HepG2 (cell line): ENCODE measurements at regions not wholly inside any gene's neighbourhood (a gene's known extent, or its start where the extent isn't known, plus 50 kb on each side); places are given as distances from the start of the nearest gene placed in this dataset.

Experiments used
- ATAC-seq: fragments of 200-7000 bp; cut with Tn5 transposase; 3 replicates; pipeline ENCODE4 v1.9.1; 2020; ENCODE audit warnings: mild to moderate bottlenecking, moderate library complexity
- BruUV-seq: library from RNA; stranded (reverse); fragments of 400-500 nt; replicated peaks from 2 replicates; lab custom pipeline; 2021; lab: Mats Ljungman, UMichigan
- CTCF ChIA-PET: fragments of 300-600 bp; formaldehyde crosslinking; extraction: SDS; loops from one replicate; lab custom pipeline; 2021; ENCODE audit warnings: low total read pairs, inconsistent platforms, low intra/inter-chr PET ratio; lab: Yijun Ruan, JAX
- POLR2A ChIA-PET: fragments of 350-600 bp; sonication (Branson Sonifier 250); formaldehyde crosslinking; loops from one replicate; lab custom pipeline; 2020; ENCODE audit warnings: antibody characterized with exemption, inconsistent platforms; lab: Yijun Ruan, JAX
- DNase-seq: peaks from one replicate; pipeline ENCODE4 v3.0.0-alpha.2; 2015; ENCODE audit warnings: low spot score
- FAIRE-seq: peaks from 3 replicates; lab custom pipeline; 2011; peaks lifted over from hg19 to GRCh38; lab: Jason Lieb, UNC
- H2AFZ ChIP-seq: one replicate; pipeline ENCODE4 v1.6.1; 2011; ENCODE audit warnings: low read length, inconsistent platforms
- H3K27ac ChIP-seq: fragments of 300-600 bp; 3 replicates; pipeline ENCODE4 v1.8.0; 2011; ENCODE audit warnings: mixed run types, mild to moderate bottlenecking, mixed read lengths, low read length, inconsistent platforms; ENCODE audit not compliant: insufficient read depth; ENCODE audit errors: extremely low read length
- H3K27me3 ChIP-seq, 2 experiments: fragments of 200-600 bp in 1 of 2; 2 replicates in 1 of 2; 3 replicates in 1 of 2; pipeline versions ENCODE4 v1.6.0 to v1.8.0; 2011; ENCODE audit warnings: low read length in 2 of 2, mild to moderate bottlenecking in 2 of 2, moderate library complexity in 2 of 2, inconsistent platforms in 1 of 2; ENCODE audit not compliant: insufficient read depth in 2 of 2, control insufficient read depth in 1 of 2
- H3K36me3 ChIP-seq, 2 experiments: fragments of 200-600 bp in 1 of 2; replicated peaks in 1 of 2; 2 replicates in 1 of 2; 3 replicates in 1 of 2; pipeline versions ENCODE4 v1.5.1 to v1.8.0; 2011; ENCODE audit warnings: low read length in 2 of 2, inconsistent platforms in 1 of 2; ENCODE audit not compliant: insufficient read depth in 2 of 2, control insufficient read depth in 1 of 2
- H3K4me1 ChIP-seq: 2 replicates; pipeline ENCODE4 v1.5.1; 2012; ENCODE audit warnings: low read length, inconsistent platforms; ENCODE audit not compliant: insufficient read depth
- H3K4me2 ChIP-seq: 2 replicates; pipeline ENCODE4 v1.6.0; 2011; ENCODE audit warnings: low read depth, low read length, inconsistent platforms
- H3K4me3 ChIP-seq, 3 experiments: fragments of 200-600 bp in 1 of 3; sonication (generic), shearing (Covaris generic) in 1 of 3; replicated peaks in 1 of 3; 2 replicates each; pipeline ENCODE4 v1.5.1; 2011 to 2016; ENCODE audit warnings: low read length in 3 of 3, inconsistent platforms in 2 of 3, low read depth in 2 of 3, mild to moderate bottlenecking in 2 of 3, control low read depth in 1 of 3, mixed read lengths in 1 of 3; ENCODE audit not compliant: insufficient read depth in 1 of 3
- H3K79me2 ChIP-seq: one replicate; pipeline ENCODE4 v1.6.1; 2011; ENCODE audit warnings: low read length, inconsistent platforms; ENCODE audit not compliant: insufficient read depth
- H3K9ac ChIP-seq: 2 replicates; pipeline ENCODE4 v1.6.0; 2011; ENCODE audit warnings: mild to moderate bottlenecking, low read depth, low read length, inconsistent platforms; ENCODE audit not compliant: insufficient read depth
- H3K9me3 ChIP-seq: 2 replicates; pipeline ENCODE4 v1.5.1; 2012; ENCODE audit warnings: mild to moderate bottlenecking, low read length
- H4K20me1 ChIP-seq: 2 replicates; pipeline ENCODE4 v1.6.0; 2011; ENCODE audit warnings: inconsistent platforms, mild to moderate bottlenecking, low read length, moderate library complexity; ENCODE audit not compliant: insufficient read depth
- MNT ChIP-seq: fragments of 450-650 bp; IDR thresholded peaks from 2 replicates; pipeline ENCODE4 v1.6.1; 2016
- NAIF1 ChIP-seq: sonication (generic); formaldehyde crosslinking; IDR thresholded peaks from 2 replicates; pipeline ENCODE4 v1.5.0; 2020; ENCODE audit warnings: mild to moderate bottlenecking, missing genetic modification reagents, borderline replicate concordance
- XBP1 ChIP-seq: sonication (generic); formaldehyde crosslinking; IDR thresholded peaks from 2 replicates; pipeline ENCODE4 v1.5.0; 2020; ENCODE audit warnings: missing genetic modification reagents
- ZBTB20 ChIP-seq: sonication (generic); formaldehyde crosslinking; IDR thresholded peaks from 2 replicates; pipeline ENCODE4 v1.8.1; 2023; ENCODE audit warnings: missing genetic modification reagents, low read depth, mild to moderate bottlenecking, borderline replicate concordance
- ZNF33B ChIP-seq: sonication (generic); formaldehyde crosslinking; IDR thresholded peaks from 2 replicates; pipeline ENCODE4 v1.5.1; 2020; ENCODE audit warnings: mild to moderate bottlenecking, missing genetic modification reagents
- ZNF589 ChIP-seq: sonication (generic); formaldehyde crosslinking; conservative IDR thresholded peaks from 2 replicates; pipeline ENCODE4 v1.8.0; 2022; ENCODE audit warnings: mild to moderate bottlenecking, moderate library complexity, missing genetic modification reagents
- ZNF614 ChIP-seq: IDR thresholded peaks from 2 replicates; pipeline ENCODE4 v1.6.1; 2018; ENCODE audit warnings: missing biosample characterization, missing genetic modification reagents, inconsistent platforms, borderline replicate concordance
- WGBS: methylation state at CpG from one replicate; pipeline ENCODE4 v1.1.6; 2017; ENCODE audit warnings: low lambda C conversion rate; 5-methylcytosine and 5-hydroxymethylcytosine counted together
- in situ Hi-C: cut with HindIII; loops from 2 replicates; pipeline ENCODE4 v1.10.0; 2017; ENCODE audit warnings: low pct_unique_long_range_greater_than_20kb; ENCODE audit not compliant: extremely low pct_ligation_motif_present
- intact Hi-C: fragments of 100-400 bp; cut with micrococcal nuclease; formaldehyde crosslinking; loops from one replicate; pipeline ENCODE4 v1.10.0; 2022; ENCODE audit not compliant: unreplicated experiment
- TF ChIP-seq, protein P1 (sequence below): IDR thresholded peaks from 2 replicates; pipeline ENCODE4 v1.6.1; 2016

GRCh38 chr14:30500222-30500621 is 58.7 kb upstream of the G2E3 start (continued):
- TF ChIP-seq, protein P1, sequence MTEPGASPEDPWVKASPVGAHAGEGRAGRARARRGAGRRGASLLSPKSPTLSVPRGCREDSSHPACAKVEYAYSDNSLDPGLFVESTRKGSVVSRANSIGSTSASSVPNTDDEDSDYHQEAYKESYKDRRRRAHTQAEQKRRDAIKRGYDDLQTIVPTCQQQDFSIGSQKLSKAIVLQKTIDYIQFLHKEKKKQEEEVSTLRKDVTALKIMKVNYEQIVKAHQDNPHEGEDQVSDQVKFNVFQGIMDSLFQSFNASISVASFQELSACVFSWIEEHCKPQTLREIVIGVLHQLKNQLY (CRISPR knock-in tag) = no peak
- no peak for TF ChIP-seq ZNF589
- TF ChIP-seq ZNF33B (CRISPR knock-in tag) = no peak
- no peak for TF ChIP-seq NAIF1 (CRISPR knock-in tag)

DNA sequence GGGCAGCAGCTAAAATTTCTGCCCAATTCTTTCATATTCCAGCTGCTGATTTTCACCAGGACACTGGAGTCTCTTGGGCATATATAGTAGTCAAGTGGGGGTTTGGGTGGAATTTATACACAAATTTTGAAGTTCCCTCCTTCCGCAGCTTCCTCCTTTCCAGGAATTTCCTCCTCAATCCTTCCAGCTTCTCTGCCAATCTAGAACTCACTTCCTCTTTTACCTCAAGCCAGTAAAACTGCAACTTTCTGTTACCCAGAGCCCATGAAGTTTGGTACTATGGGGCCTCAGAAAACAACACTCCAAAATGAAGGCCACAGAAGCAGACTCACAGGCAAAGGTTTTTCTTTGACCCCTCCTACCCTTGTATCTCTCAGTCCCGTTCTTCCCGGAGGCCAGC is 51.7 kb upstream of the G2E3 start:
- no peaks in the 10 kb centered on the region for H3K36me3 ChIP-seq
- H3K9ac ChIP-seq = no peak overlapping the region
- in situ Hi-C loops (no loop called here), intact Hi-C loops (no loop called here)
- no TSS peak for BruUV-seq
- H3K4me3 ChIP-seq = no peak overlapping the region
- no peak overlapping the region for H2AFZ ChIP-seq
- ChIA-PET CTCF (no interaction called here), POLR2A (no interaction called here)
- DNase-seq (no peak), FAIRE-seq (no peak), ATAC-seq (no peak)
- no peaks in the 10 kb centered on the region for H3K9me3 ChIP-seq
- H3K27me3 ChIP-seq = no peaks in the 10 kb centered on the region
- no peak overlapping the region for H3K4me2 ChIP-seq
- 33% methylated on average over 3 of the region's 3 CpGs for WGBS
- H4K20me1 ChIP-seq = no peaks in the 10 kb centered on the region
- no peak overlapping the region for H3K27ac ChIP-seq
- H3K4me1 ChIP-seq = no peaks in the 10 kb centered on the region
- H3K79me2 ChIP-seq = no peaks in the 10 kb centered on the region
- TF ChIP-seq ZBTB20 (CRISPR knock-in tag) (no peak), ZNF614 (no peak), XBP1 (no peak), MNT (no peak)
